ENCODE measurements at regions not wholly inside any gene's neighbourhood (a gene's known extent, or its start where the extent isn't known, plus 50 kb on each side); places are given as distances from the start of the nearest gene placed in this dataset.
"Not testable (repeated sequence)": the region's sequence is repeated elsewhere in the genome, so short reads cannot be mapped to it uniquely, and the experiment has no call there.

- DNase-seq: no peak
Measured at GRCh38 chr11:72525466-72525865, 91.1 kb upstream of the CLPB start.

DNA sequence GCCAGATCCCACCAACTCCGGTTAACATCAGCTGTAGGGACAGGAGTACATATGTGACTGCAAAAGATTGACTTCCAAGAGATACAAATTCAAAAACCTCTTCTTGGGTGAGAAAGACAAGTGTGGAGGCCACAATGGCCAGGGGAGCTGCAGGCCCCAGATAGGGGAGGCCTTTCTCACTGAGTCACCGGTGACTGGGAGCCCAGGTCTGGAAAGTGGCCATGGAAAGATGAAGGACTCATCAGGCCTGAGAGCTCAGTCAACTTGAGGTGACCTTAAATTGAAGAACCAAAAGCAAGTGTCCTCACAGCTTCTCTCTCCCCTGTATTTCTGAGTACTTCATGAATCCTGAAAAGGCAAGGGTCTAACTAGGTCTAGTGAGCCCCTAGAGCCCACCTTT is 90.4 kb upstream of the CLPB start:
- DNase-seq: no peak

DNA sequence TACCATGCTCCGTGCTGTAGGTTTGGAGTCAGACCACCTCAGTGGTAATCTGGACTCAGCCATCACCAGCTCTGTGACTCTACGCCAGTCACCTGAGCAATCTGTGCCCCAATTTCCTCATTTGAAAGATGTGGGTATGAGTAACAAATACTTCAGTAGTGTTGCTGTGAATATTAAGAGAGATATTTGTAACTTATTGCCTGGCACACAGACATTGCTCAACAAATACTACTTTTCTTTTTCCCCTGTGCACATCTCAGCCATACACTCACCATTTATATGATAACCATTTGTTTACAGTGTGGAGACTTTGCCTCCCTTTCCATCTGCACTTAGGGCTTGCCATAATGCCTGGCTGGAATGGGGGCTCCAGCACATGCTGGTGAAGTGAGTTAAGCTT is 89.7 kb upstream of the CLPB start:
- DNase-seq: no peak

DNA sequence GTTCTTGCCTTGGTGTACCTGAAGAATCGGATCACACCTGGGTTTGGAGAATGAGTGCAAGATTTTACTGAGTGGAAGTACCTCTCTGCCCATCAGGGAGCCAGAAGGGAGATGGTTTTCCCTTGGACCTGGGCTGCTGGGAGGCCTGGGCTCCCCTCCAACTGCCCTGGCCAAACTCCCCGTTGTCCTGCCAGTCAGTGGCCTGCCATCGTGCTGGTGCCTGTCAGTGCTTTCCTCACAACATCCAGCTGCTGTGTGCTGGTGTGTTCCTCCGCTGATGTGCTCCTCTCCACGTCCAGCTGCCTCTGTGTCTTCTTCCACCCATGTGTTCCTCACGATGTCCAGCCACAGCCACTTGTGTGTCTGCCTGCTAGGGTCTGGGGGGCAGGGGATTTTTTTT is 87.9 kb upstream of the CLPB start:
- no peak for DNase-seq

DNA sequence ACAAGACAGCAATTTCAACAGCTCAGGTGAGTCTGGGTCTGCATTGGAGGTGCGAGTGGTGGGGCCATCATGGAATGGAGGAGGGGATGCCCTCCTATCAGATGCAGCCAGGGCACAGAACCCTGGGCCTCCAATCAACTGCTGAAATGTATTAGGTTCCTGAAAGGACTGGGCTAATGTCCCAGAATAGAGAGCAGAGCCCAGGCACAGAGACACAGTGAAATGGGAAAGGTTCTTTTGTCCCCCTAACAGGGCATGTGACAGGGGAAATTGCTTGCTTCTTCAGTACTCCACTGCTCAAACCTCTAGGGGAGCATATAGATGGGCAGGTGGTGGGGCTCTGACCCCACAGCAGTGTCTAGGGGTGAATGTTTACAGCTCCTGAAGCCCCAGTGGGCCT is 87.3 kb upstream of the CLPB start:
- no peak for DNase-seq

- DNase-seq: no peak
Measured at GRCh38 chr11:72520815-72521214, 86.5 kb upstream of the CLPB start.

DNA sequence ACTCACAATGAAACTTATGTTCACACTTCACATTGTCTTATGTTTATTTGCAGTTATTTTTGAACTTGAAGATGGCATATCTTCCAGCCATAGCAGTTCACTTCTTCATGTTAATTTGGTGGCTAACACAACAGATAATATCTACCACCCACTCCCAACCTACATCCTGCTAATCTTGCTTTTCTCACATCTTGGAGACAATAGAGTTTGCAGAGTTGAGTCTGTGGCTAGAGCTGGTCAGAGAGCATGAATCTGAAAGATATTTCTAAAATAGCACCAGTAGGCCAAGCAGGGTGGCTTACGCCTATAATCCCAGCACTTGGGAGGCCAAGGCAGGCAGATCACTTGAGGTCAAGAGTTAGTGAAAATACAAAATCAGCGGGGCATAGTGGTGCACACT is 85.6 kb upstream of the CLPB start:
- DNase-seq: not testable (repeated sequence)

DNA sequence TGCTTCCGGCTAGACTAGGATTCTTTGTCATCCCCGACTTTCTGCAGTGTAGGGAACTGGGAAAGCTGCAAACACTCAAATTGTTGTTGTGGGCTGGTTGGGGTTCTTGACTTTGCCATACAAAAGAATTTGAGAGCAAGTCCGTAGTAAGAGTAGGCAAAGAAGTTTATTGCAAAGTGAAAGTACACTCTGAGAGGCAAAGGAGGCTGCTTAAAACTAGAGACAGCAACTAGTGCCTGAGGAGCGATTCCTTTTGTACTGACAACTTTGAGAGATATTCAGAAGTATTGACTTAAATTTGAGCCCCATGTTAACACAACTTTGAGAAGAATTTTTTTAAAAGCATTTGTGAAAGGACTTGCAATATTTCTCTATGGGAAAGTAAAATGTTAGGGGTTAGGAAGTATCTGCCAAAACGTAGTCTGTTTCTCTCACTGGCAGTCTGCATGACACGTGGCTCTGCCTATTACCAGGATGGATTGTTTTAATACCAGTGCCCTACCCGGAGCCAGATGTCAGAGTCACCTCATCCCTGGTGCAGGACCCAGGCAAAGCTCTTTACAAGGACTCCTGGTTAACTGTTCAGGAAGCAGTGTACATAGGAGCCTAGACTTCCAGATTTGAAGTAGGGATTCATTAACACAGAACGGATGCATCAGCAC is 85.0 kb upstream of the CLPB start:
- DNase-seq: peak; percentile 34

- no peak for DNase-seq
Measured at GRCh38 chr11:72514331-72514730, 80.0 kb upstream of the CLPB start.

GRCh38 chr11:72513411-72513810 is 79.1 kb upstream of the CLPB start:
- DNase-seq: no peak

DNA sequence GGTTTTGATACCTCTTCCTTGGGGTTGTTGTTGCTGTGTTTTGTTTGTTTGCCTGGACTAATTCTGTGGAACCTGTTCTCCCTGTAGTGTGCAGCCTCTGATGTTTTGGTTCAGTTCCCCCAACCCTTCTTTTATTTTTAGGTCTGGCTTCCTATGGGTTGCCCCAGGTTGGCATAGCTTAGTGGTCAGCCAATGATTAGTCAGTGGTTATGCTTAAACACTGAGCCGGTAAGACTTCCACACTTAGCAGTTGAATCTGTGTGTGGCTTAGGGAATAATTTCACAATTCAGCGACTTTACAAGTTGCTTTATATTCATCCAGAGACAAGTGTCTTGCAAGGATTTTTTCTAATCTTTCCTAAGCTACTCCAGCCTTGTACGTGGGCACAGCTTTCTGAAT is 78.6 kb upstream of the CLPB start:
- DNase-seq: no peak

GRCh38 chr11:72511393-72512047 is 77.2 kb upstream of the CLPB start:
- no peak for DNase-seq

DNA sequence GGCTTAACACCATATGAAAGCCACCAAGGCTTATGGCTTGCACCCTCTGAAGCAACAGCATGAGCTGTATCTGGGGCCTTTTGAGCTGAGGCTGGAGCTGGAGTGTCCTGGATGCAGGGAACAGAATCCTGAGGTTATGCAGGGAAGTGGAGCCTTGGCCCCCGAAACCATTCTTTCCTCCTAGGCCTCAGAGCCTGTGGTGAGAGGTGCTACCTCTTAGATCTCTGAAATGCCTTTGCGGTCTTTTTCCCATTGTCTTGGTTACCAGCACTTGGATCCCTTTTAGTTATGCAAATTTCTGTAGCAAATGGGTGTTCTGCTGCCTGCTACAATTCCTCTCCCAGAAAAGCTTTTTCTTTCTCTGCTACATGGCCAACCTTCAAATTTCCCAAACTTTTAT is 72.7 kb upstream of the CLPB start:
- no peak for DNase-seq

GRCh38 chr11:72497731-72498130 is 63.4 kb upstream of the CLPB start:
- no peak for DNase-seq

DNA sequence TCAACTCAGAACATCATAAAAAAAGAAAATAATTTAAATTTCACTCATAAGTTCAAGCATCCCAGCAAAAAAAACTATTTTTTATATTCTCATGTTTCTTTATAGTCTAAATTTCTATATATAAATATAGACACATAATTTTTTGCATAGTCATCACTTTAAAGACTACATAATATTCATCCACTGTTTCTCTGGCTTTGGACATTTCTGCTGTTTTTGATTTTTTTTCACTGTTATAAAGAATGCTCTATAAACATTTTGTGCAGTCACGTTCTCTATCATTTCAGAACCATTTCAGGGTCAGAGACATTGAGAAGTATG is 59.7 kb upstream of the CLPB start:
- no peak for DNase-seq

GRCh38 chr11:72493426-72494108 is 59.2 kb upstream of the CLPB start:
- no peak for DNase-seq

GRCh38 chr11:72491001-72491400 is 56.7 kb upstream of the CLPB start:
- DNase-seq: no peak

Data from stimulated activated CD8-positive, alpha-beta memory T cell treated with anti-CD3 and anti-CD28 coated beads, Interleukin-4, amount 100 ng/mL, for 48 hours (primary cell).